ENCODE measurements at regions not wholly inside any gene's neighbourhood (a gene's known extent, or its start where the extent isn't known, plus 50 kb on each side); places are given as distances from the start of the nearest gene placed in this dataset.

DNA sequence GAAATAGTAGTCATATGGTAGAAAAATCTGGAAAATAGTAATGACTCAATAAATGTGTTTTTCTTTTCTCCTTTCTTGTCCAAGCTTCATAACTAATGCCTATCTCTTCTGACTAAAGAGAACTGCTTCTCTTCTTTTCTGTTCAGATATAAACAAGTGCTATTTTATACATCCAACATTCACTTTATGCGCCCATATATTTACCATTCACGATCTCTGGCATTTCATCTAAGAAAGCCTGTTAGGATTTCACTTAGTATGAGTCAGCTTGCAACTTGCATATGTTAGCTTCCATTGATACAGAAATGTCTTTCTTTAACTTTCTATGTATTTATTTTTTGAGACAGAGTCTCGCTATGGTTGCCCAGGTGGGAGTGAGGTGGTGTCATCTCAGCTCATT is 224.9 kb downstream of the VAPA start:
- FAIRE-seq (no peak), DNase-seq (ENCODE audit: low read depth, low spot score) (no peak)
- dilution Hi-C loops (cut with MboI; ENCODE audit: extremely low pct_ligation_motif_present, low sequenced_read_pairs): no loop called here
- Histone ChIP-seq H3K9ac (ENCODE audit: control insufficient read depth, extremely low read depth, insufficient read depth, low read length) (no peak overlapping the region), H3K4me1 (ENCODE audit: control insufficient read depth, extremely low read depth, insufficient read depth, low read length) (peaks cover 8% of the 10 kb centered on the region), H3K36me3 (ENCODE audit: control insufficient read depth in 2 of 2, extremely low read depth in 1 of 2, insufficient read depth in 2 of 2, low read length in 2 of 2) (no peaks in the 10 kb centered on the region), H3K27me3 (ENCODE audit: control insufficient read depth, extremely low read depth, insufficient read depth, low read length) (no peaks in the 10 kb centered on the region), H2AFZ (ENCODE audit: control insufficient read depth, low read length) (no peak overlapping the region), H3K9me3 (ENCODE audit: control insufficient read depth, low read depth, low read length) (no peaks in the 10 kb centered on the region), H4K20me1 (ENCODE audit: control insufficient read depth, extremely low read depth, insufficient read depth, low read length) (no peaks in the 10 kb centered on the region), H3K79me2 (ENCODE audit: control insufficient read depth, insufficient read depth, low read length) (no peaks in the 10 kb centered on the region), H3K27ac (ENCODE audit: control insufficient read depth, insufficient read depth, low read length) (no peak overlapping the region), H3K4me3 (ENCODE audit: control insufficient read depth in 2 of 3, extremely low read depth in 1 of 3, insufficient read depth in 2 of 3, low read depth in 1 of 3, low read length in 3 of 3) (no peak overlapping the region), H3K9me1 (ENCODE audit: control insufficient read depth, extremely low read depth, insufficient read depth, low read length) (no peaks in the 10 kb centered on the region), H3K4me2 (ENCODE audit: control insufficient read depth, extremely low read depth, insufficient read depth, low read depth, low read length) (no peak overlapping the region)
- TF ChIP-seq, protein P1, sequence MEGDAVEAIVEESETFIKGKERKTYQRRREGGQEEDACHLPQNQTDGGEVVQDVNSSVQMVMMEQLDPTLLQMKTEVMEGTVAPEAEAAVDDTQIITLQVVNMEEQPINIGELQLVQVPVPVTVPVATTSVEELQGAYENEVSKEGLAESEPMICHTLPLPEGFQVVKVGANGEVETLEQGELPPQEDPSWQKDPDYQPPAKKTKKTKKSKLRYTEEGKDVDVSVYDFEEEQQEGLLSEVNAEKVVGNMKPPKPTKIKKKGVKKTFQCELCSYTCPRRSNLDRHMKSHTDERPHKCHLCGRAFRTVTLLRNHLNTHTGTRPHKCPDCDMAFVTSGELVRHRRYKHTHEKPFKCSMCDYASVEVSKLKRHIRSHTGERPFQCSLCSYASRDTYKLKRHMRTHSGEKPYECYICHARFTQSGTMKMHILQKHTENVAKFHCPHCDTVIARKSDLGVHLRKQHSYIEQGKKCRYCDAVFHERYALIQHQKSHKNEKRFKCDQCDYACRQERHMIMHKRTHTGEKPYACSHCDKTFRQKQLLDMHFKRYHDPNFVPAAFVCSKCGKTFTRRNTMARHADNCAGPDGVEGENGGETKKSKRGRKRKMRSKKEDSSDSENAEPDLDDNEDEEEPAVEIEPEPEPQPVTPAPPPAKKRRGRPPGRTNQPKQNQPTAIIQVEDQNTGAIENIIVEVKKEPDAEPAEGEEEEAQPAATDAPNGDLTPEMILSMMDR (optimal IDR thresholded peaks at IDR 0.05 in 1 of 3, IDR thresholded peaks at IDR 0.05 in 1 of 3, conservative IDR thresholded peaks at IDR 0.05 in 1 of 3; ENCODE audit: extremely low read depth in 1 of 3, insufficient read depth in 2 of 3, low read length in 3 of 3): no peak
- TF ChIP-seq EZH2 (IDR thresholded peaks at IDR 0.05; ENCODE audit: low read length): no peak

DNA sequence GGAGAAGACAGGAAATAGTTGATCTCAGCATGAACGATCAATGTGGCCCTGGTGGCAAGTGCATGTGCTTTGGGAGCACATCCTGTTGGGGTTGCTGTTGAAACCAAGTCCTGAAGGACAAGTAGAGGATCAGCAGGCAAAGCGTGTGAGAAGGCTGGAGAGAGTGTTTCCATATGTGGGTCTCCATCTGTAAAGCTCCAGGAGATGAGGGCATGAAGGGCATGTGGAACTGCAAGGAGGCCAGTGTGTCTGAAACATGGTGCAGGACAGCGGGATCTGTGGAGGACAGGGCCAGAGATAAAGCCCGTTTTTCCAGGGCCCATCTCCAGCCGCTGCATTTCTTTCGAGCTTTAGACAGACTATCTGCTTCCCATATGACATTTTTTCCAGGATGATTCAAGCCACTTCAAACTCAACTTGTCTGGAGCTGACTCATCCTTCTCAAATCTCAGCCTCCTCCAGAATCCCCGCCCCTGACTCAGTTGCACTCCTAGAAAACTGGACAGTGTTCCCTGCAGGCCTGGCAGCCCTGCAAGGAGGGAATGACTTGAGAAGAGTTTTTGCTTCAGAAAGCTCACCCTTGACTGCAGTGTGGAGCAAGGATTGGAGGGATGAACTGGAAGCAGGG is 226.1 kb downstream of the VAPA start:
- dilution Hi-C loops (cut with MboI; ENCODE audit: extremely low pct_ligation_motif_present, low sequenced_read_pairs): no loop called here
- H3K36me3 ChIP-seq (ENCODE audit: control insufficient read depth in 2 of 2, extremely low read depth in 1 of 2, insufficient read depth in 2 of 2, low read length in 2 of 2): no peaks in the 10 kb centered on the region
- no peak overlapping the region for H3K4me2 ChIP-seq (ENCODE audit: control insufficient read depth, extremely low read depth, insufficient read depth, low read depth, low read length)
- no peak overlapping the region for H3K9ac ChIP-seq (ENCODE audit: control insufficient read depth, extremely low read depth, insufficient read depth, low read length)
- no peak overlapping the region for H2AFZ ChIP-seq (ENCODE audit: control insufficient read depth, low read length)
- DNase-seq (ENCODE audit: low read depth, low spot score): no peak
- no peaks in the 10 kb centered on the region for H3K79me2 ChIP-seq (ENCODE audit: control insufficient read depth, insufficient read depth, low read length)
- peaks cover 8% of the 10 kb centered on the region for H3K4me1 ChIP-seq (ENCODE audit: control insufficient read depth, extremely low read depth, insufficient read depth, low read length)
- no peaks in the 10 kb centered on the region for H4K20me1 ChIP-seq (ENCODE audit: control insufficient read depth, extremely low read depth, insufficient read depth, low read length)
- H3K4me3 ChIP-seq (ENCODE audit: control insufficient read depth in 2 of 3, extremely low read depth in 1 of 3, insufficient read depth in 2 of 3, low read depth in 1 of 3, low read length in 3 of 3): no peak overlapping the region
- no peaks in the 10 kb centered on the region for H3K27me3 ChIP-seq (ENCODE audit: control insufficient read depth, extremely low read depth, insufficient read depth, low read length)
- TF ChIP-seq EZH2 (IDR thresholded peaks at IDR 0.05; ENCODE audit: low read length): no peak
- TF ChIP-seq, protein P1 (optimal IDR thresholded peaks at IDR 0.05 in 1 of 3, IDR thresholded peaks at IDR 0.05 in 1 of 3, conservative IDR thresholded peaks at IDR 0.05 in 1 of 3; ENCODE audit: extremely low read depth in 1 of 3, insufficient read depth in 2 of 3, low read length in 3 of 3): no peak
- no peaks in the 10 kb centered on the region for H3K9me3 ChIP-seq (ENCODE audit: control insufficient read depth, low read depth, low read length)
- H3K9me1 ChIP-seq (ENCODE audit: control insufficient read depth, extremely low read depth, insufficient read depth, low read length): no peaks in the 10 kb centered on the region
- no peak overlapping the region for H3K27ac ChIP-seq (ENCODE audit: control insufficient read depth, insufficient read depth, low read length)
- FAIRE-seq: peak; percentile 52

Data from keratinocyte (primary cell).